IMR-90 (cell line): ENCODE measurements at regions not wholly inside any gene's neighbourhood (a gene's known extent, or its start where the extent isn't known, plus 50 kb on each side); places are given as distances from the start of the nearest gene placed in this dataset.

Experiments used
- ATAC-seq: fragments of 200-7000 bp; cut with Tn5 transposase; 2 replicates; pipeline ENCODE4 v1.9.1; 2020; ENCODE audit warnings: low read depth, mild to moderate bottlenecking, moderate library complexity
- BruUV-seq: library from RNA; stranded (reverse); fragments of 400-500 nt; replicated peaks from 2 replicates; lab custom pipeline; 2021; lab: Mats Ljungman, UMichigan
- CTCF ChIA-PET: fragments of 300-600 bp; formaldehyde crosslinking; extraction: SDS; loops from one replicate; lab custom pipeline; 2021; ENCODE audit warnings: antibody characterized with exemption; lab: Yijun Ruan, JAX
- POLR2A ChIA-PET: fragments of 300-600 bp; sonication (Branson Sonifier 250); formaldehyde crosslinking; loops from one replicate; lab custom pipeline; 2022; ENCODE audit warnings: antibody characterized with exemption; ENCODE audit not compliant: unreplicated experiment; lab: Charles Lee
- DNase-seq: peaks from one replicate; pipeline ENCODE4 v3.0.0; 2013
- H2AFZ ChIP-seq: replicated peaks from 2 replicates; pipeline ENCODE3; 2013; ENCODE audit warnings: low read length, mild to moderate bottlenecking; ENCODE audit not compliant: poor library complexity
- H2AK5ac ChIP-seq: 2 replicates; pipeline ENCODE4 v1.6.1; 2013; ENCODE audit warnings: low read depth, low read length, inconsistent platforms
- H2AK9ac ChIP-seq: replicated peaks from 2 replicates; pipeline ENCODE3; 2013; ENCODE audit warnings: mild to moderate bottlenecking, low read depth, low read length, moderate library complexity; ENCODE audit not compliant: poor library complexity
- H2BK120ac ChIP-seq: 2 replicates; pipeline ENCODE4 v1.6.1; 2013; ENCODE audit warnings: low read depth, low read length, inconsistent platforms
- H2BK15ac ChIP-seq: 3 replicates; pipeline ENCODE4 v1.6.1; 2013; ENCODE audit warnings: low read depth, low read length, inconsistent platforms
- H2BK20ac ChIP-seq: 2 replicates; pipeline ENCODE4 v1.6.1; 2013; ENCODE audit warnings: low read depth, mild to moderate bottlenecking, inconsistent platforms, low read length, moderate library complexity
- H2BK5ac ChIP-seq: 2 replicates; pipeline ENCODE4 v1.6.1; 2013; ENCODE audit warnings: mild to moderate bottlenecking, low read depth, low read length, inconsistent platforms; ENCODE audit not compliant: poor library complexity, severe bottlenecking
- H3K14ac ChIP-seq: replicated peaks from 2 replicates; pipeline ENCODE4 v1.6.1; 2013; ENCODE audit warnings: low read depth, low read length, inconsistent platforms
- H3K18ac ChIP-seq: 2 replicates; pipeline ENCODE4 v1.6.1; 2013; ENCODE audit warnings: low read depth, low read length, control low read depth
- H3K23ac ChIP-seq: 2 replicates; pipeline ENCODE4 v1.6.1; 2013; ENCODE audit warnings: low read depth, low read length, inconsistent platforms
- H3K27ac ChIP-seq: 2 replicates; pipeline ENCODE4 v1.5.1; 2013; ENCODE audit warnings: mild to moderate bottlenecking, control low read depth, low read length; ENCODE audit not compliant: insufficient read depth
- H3K27me3 ChIP-seq: 2 replicates; pipeline ENCODE4 v1.6.1; 2013; ENCODE audit warnings: low read length; ENCODE audit not compliant: control insufficient read depth, insufficient read depth
- H3K36me3 ChIP-seq: 2 replicates; pipeline ENCODE4 v1.6.1; 2013; ENCODE audit warnings: low read length, mixed read lengths; ENCODE audit not compliant: control insufficient read depth, insufficient read depth
- H3K4ac ChIP-seq: 2 replicates; pipeline ENCODE4 v1.6.1; 2013; ENCODE audit warnings: low read depth, low read length, inconsistent platforms
- H3K4me1 ChIP-seq: 2 replicates; pipeline ENCODE4 v1.6.1; 2013; ENCODE audit warnings: low read length, mixed read lengths; ENCODE audit not compliant: control insufficient read depth, insufficient read depth
- H3K4me2 ChIP-seq: 2 replicates; pipeline ENCODE4 v1.6.1; 2013; ENCODE audit warnings: low read depth, mild to moderate bottlenecking, control low read depth, low read length, moderate library complexity
- H3K4me3 ChIP-seq: 2 replicates; pipeline ENCODE4 v1.5.1; 2013; ENCODE audit warnings: low read depth, mild to moderate bottlenecking, control low read depth, low read length, moderate library complexity; ENCODE audit not compliant: insufficient read depth
- H3K56ac ChIP-seq: 2 replicates; pipeline ENCODE4 v1.6.1; 2013; ENCODE audit warnings: low read length, inconsistent platforms; ENCODE audit not compliant: insufficient read depth; ENCODE audit errors: extremely low read depth
- H3K79me1 ChIP-seq, 2 experiments: 2 replicates each; pipeline ENCODE4 v1.6.1; 2013; ENCODE audit warnings: low read length in 2 of 2, inconsistent platforms in 1 of 2, low read depth in 1 of 2
- H3K9ac ChIP-seq: 2 replicates; pipeline ENCODE4 v1.6.1; 2013; ENCODE audit warnings: low read depth, low read length, control low read depth
- H3K9me1 ChIP-seq: 2 replicates; pipeline ENCODE4 v1.6.1; 2013; ENCODE audit warnings: low read length, inconsistent platforms; ENCODE audit not compliant: insufficient read depth
- H3K9me3 ChIP-seq: 2 replicates; pipeline ENCODE4 v1.6.1; 2013; ENCODE audit warnings: low read length; ENCODE audit not compliant: control insufficient read depth, insufficient read depth
- H4K20me1 ChIP-seq: 2 replicates; pipeline ENCODE4 v1.6.1; 2013; ENCODE audit warnings: low read length, inconsistent platforms; ENCODE audit not compliant: insufficient read depth
- H4K5ac ChIP-seq: 2 replicates; pipeline ENCODE4 v1.6.1; 2013; ENCODE audit warnings: mild to moderate bottlenecking, low read depth, low read length, control low read depth
- H4K8ac ChIP-seq, 2 experiments: 2 replicates each; pipeline ENCODE4 v1.6.1; 2013; ENCODE audit warnings: low read depth in 2 of 2, low read length in 2 of 2, control low read depth in 1 of 2, inconsistent platforms in 1 of 2
- H4K91ac ChIP-seq: 2 replicates; pipeline ENCODE4 v1.6.1; 2013; ENCODE audit warnings: low read depth, low read length, inconsistent platforms; ENCODE audit not compliant: insufficient read depth
- CEBPB ChIP-seq: IDR thresholded peaks from 2 replicates; pipeline ENCODE4 v1.6.1; 2012; ENCODE audit warnings: low read depth, low read length, improper control_type of control experiment
- NFE2L2 ChIP-seq: fragments of 150-350 bp; IDR thresholded peaks from 2 replicates; pipeline ENCODE4 v1.6.1; 2016; ENCODE audit warnings: low read depth, mild to moderate bottlenecking, low read length
- dilution Hi-C: fragments of 300-500 bp; cut with HindIII; formaldehyde crosslinking; loops from one replicate; pipeline ENCODE4 v1.14.3; 2018; ENCODE audit warnings: low sequenced_read_pairs; ENCODE audit not compliant: unreplicated experiment
- in situ Hi-C: fragments of 300-500 bp; cut with MboI; formaldehyde crosslinking; loops from 3 replicates; pipeline ENCODE4 v1.14.3; 2019; ENCODE audit warnings: low sequenced_read_pairs, inconsistent platforms, mixed read lengths
- intact Hi-C: fragments of 100-400 bp; cut with micrococcal nuclease; formaldehyde crosslinking; loops from 2 replicates; pipeline ENCODE4 v1.10.0; 2022

DNA sequence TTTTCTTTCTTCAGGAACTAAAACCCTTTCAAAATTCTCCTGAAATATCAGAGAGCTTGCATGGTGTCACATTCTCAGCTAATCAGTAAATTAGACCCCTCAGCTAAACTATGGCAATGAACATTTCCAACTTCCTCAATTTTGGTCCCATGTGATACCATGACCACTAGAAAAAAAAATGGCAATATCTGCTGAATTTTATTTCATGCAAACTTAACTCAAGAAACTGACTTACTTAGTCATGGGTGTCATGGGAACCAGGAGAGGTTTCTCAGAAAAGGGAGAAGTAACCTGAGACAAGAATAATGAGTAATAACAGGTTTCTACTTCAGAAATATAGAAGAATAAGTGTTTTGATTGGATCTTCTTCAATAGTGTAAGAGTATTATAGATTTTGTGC lies 784.6 kb upstream of the ALCAM start:
- no peak overlapping the region for H3K9ac ChIP-seq
- H2BK20ac ChIP-seq: no peak overlapping the region
- no peak overlapping the region for H2BK5ac ChIP-seq
- no peaks in the 10 kb centered on the region for H3K27me3 ChIP-seq
- no peak overlapping the region for H3K23ac ChIP-seq
- no peaks in the 10 kb centered on the region for H4K20me1 ChIP-seq
- no peak for DNase-seq
- H2AK9ac ChIP-seq: no peak overlapping the region
- in situ Hi-C loops: no loop called here
- H3K9me3 ChIP-seq: peaks cover 10% of the 10 kb centered on the region
- H3K36me3 ChIP-seq: no peaks in the 10 kb centered on the region
- H4K5ac ChIP-seq: no peak overlapping the region
- H3K14ac ChIP-seq: no peak overlapping the region
- intact Hi-C loops: no loop called here
- H3K4ac ChIP-seq: no peak overlapping the region
- no peak overlapping the region for H3K18ac ChIP-seq
- H2AFZ ChIP-seq: no peak overlapping the region
- H2BK15ac ChIP-seq: no peak overlapping the region
- H3K56ac ChIP-seq: no peak overlapping the region
- H3K79me1 ChIP-seq: no peaks in the 10 kb centered on the region
- no peak overlapping the region for H3K27ac ChIP-seq
- H3K9me1 ChIP-seq: no peaks in the 10 kb centered on the region
- no peak for ATAC-seq
- CTCF ChIA-PET: no interaction called here
- POLR2A ChIA-PET: no interaction called here
- H4K8ac ChIP-seq: no peak overlapping the region
- no peak overlapping the region for H2AK5ac ChIP-seq
- no peak overlapping the region for H4K91ac ChIP-seq
- H3K4me1 ChIP-seq: no peaks in the 10 kb centered on the region
- BruUV-seq: no TSS peak
- no peak overlapping the region for H3K4me3 ChIP-seq
- H3K4me2 ChIP-seq: no peak overlapping the region
- TF ChIP-seq CEBPB (no peak), NFE2L2 (no peak)
- dilution Hi-C loops: no loop called here
- H2BK120ac ChIP-seq: no peak overlapping the region
